NK-92 treated with Interleukin-12 subunit alpha and Interleukin-12 subunit beta, amount 100 ng/mL, for 24 hours (cell line): ENCODE measurements at regions not wholly inside any gene's neighbourhood (a gene's known extent, or its start where the extent isn't known, plus 50 kb on each side); places are given as distances from the start of the nearest gene placed in this dataset.

Experiments used
- DNase-seq: peaks from one replicate; lab custom pipeline; 2025; lab: John Stamatoyannopoulos, UW

DNA sequence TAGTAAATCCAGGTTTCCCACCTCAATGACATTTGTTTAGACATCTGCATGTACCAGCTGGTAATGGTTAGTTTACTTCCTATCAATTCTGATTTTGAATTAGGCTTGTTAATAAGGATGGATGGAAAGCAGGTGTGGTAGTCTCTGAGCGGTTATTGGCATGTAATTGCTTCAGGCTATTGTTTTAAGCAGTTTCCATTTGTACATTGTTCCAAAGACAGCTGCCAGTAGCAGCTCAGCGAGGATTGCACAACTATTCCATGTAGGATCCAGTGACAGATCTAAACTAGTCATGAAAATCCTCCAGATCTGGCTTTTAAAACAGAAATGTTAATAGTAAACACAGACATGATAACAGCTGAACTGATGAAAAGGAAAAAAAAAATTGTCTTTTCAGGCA is 436.0 kb upstream of the ADARB2 start:
- DNase-seq, result no peak

DNA sequence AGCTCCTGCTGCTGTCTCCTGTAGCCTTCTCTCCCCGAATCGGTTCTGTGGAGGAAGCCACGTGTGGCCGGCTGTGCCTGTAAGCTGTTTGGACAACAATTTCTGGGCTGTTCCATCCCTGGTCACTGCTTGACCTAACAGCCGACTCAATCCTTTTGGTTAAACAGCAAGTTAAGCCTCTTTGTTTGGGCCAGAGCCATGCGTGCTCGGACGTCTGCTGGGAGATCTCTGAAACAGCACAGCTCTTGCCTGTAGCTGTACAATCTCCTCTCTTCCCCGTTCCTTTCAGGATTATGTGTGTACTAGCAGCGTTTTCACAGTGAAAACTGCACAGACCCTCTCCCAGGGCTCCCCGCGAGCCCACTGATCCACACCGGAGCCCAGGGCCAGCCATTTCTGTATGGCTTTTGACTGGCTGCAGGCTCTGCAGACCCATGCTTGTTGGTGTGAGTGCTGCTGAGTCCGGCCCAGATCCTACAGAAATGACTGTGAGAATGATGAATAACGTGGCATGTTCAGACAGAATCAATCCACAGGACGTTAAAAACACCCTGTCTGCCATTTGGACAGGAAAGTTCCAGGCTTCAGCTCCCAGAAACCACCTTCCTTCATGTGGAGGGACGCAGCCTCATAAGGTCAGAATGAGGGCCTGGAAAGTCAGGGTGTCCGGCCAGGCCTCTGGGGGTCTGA is 428.6 kb upstream of the ADARB2 start:
- DNase-seq, result no peak

DNA sequence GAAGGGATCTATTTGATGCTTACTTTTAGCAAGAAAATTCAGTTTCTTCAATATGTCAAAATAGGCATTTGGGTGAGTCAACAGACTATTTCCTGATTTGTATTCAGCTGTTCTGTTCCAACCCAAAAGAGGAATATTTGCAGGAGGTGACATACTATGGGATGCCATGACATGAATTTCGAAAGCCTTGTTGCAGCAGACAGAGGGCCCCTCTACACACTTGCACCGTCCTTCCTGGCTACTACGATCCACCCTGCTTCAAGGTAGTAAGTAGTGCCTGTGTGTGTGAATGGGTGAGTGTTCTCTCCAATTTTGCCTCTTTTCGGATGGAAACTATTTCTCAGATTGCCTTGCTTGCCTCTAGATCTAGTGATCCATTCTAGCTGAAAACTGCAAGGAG is 413.0 kb upstream of the ADARB2 start:
- no peak for DNase-seq

DNA sequence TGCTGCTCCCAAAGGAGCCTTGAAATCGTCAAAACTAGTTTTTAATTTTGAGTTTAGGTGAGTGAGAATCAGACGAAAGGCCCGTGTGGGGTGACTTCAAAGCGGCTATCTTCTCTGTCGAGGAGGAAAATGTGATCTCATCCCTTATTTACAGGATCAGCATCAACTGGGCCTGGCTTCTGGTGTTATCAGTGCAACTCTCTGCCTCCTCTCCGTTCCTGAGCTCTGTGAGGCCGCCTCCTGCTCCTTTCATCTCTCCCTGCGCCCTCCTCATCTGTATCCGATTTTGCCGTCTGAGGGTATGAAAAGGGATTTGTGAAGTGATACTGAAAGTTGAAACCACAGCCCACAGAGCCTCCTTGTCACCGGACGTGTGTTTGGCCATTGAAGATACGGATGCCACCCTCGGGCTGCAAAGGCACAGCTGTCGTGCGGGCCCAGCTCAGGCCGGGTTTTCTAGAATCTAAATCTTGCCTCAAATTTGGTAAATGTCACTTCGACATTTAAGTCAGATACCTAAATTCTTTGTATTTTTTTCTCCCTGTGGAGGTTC is 408.7 kb upstream of the ADARB2 start:
- DNase-seq, result no peak

DNA sequence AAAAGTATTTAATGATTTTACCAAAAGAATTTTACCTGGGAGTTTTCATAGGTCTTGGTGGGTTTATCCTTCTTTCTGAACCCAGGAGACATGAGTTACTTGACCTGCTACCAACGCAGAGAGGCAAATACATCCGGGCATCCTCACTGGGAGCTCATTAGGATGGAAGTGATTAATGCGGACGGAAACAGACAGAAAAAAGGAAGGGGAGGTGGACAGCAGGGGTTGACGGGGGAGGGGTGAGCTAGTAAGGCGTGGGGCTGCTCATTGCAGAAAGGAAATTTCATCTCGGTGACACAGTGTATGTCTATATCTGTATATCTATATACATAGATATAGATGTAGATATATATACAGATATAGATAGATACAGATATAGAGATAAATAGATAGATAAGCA is 408.2 kb upstream of the ADARB2 start:
- no peak for DNase-seq

DNA sequence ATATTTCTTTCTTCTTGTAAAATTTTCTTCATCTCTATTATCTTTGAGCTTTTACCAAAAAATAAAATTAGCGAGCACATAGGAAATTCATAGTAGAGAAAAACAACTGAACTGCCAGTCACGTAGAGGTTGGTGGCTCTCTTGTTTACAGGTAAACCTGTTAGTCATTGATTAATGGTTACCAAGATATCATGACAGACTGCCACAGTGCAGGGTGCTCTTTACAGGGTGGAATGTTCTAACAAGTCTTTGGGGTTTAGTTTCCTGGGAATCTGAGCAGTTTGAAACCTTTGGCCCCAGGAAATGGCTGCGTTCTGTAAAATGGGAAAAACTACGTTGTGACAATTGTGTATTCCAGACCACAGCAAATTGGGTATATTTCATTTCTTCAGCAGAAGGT is 407.3 kb upstream of the ADARB2 start:
- DNase-seq, result no peak

DNA sequence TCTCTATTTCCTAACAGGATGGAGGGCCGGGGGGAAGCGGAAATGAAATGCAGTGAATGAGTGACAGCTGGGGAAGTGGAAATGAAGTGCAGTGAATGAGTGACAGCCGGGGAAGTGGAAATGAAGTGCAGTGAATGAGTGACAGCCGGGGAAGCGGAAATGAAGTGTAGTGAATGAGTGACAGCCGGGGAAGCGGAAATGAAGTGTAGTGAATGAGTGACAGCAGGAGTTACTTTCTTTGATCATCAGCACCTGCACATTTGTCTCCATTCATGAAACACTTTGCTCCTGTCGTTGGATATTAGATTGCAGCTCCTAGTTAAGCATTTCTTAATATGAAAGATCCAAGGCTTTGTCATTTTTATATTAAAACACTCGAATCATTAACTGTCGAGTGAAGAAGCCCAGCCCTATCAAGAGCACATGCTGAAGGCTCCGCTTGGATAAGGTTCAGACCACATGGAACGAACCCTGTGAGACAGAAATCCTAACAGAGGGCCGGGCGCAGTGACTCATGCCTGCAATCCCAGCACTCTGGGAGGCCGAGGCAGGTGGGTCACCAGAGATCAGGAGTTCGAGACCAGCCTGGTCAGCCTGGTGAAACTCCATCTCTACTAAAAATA is 406.0 kb upstream of the ADARB2 start:
- no peak for DNase-seq

DNA sequence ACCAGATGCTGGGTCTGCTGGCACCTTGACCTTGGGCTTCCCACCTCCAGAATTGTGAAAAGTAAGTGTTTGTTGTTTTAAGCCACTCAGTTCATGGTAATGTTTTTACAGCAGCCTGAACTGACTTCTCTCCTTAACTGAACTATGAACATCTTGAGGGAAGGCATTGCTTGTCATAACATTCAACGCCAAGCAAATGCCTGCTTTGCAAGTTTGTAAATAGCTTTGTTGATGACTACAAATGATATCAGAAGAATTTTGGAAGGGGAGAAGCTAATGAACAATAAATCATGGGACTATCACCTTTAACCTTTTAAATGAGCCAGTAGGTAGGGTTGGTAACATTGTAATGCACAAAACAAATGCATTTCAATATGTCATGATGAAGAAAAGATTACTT is 402.4 kb upstream of the ADARB2 start:
- no peak for DNase-seq

DNA sequence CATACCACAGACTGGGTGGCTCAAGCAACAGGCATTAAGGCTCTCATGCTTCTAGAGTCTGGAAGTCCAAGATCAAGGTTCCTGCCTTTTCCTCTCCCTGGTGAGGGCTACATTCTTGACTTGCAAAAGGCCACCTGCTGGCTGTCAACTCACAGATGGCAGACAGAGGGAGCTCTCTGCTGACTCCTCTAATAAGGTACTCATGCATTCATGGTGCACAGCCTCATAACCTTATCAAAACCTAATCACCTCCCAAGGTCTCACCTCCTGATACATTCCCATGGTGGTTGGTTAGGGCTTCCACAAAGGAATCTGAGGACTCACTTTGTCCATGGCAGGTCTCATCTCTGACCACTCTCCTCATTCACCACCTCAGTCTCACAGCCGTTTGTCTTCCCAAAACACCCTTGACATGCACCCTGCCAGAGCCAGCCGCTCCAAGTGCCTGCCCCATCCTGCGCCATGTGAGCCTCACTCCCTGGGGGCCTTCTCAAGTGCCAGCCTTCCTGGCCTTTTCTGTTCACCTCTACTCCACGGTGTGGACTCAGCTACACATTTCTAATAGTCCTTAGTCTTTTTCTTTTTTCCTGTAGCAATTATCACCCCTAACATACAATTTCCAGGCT is 400.3 kb upstream of the ADARB2 start:
- no peak for DNase-seq

DNA sequence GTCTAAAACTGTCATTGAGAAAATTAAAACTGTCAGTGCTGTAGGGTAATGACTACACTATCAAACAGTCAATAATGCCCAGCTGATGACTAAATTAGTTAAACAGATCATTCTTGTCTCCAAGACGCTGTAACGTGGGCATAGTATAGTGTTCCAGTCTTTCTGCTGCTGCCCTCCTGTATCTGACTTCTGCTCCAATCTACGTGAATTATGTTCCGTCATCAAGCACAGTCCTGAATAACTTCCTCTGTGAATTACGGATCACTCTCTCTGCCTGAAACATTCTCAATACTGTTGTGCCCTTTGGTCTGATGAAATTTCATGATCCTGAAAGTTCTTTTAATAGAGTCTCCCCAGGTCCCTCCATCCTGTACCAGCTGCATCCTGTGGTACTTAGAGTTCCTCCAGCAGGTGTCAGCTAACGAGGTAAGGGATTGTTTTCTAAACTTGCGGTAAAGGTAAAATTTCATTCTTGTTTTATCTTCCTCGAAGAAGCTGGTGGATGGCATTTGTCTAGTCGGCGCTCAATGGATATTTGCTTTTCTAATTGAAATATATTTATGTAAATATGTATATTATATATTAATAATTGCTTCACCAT is 393.5 kb upstream of the ADARB2 start:
- no peak for DNase-seq

DNA sequence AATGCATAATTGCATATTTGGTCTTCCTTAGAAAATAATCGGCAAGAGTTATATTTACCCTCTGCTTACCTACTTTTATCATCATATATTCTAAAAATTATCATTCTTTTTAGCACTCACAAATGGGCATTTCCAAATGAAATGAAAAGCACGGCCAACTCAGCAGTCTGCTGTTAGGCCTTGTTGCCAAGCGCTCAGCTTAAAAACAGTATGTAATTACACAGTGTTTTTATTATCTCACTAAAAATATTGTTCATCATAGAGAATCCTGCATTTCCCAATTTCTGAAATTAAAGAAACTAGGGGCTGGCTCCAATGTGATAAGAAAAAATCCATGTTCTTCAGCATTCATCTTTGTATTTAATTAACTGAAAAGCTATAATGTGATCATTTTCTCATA is 391.7 kb upstream of the ADARB2 start:
- DNase-seq, result no peak

DNA sequence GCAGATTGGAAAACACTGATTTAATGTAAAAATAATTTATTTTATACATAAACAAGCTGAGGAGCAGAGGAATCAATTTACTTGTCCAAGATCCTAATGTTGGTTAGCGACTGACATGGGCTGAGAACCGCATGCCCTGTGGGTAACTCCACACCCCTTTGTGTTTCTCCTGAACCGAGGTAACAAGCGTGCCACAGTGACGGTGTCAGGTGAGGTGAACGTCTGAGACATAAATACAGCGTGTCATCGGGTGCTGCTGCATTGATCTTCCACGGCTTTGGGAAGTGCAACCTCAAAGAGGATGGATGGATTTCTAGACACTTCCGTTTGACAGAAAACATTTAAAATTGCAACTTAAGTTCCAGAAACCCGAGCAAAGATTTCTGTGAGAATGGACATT is 386.8 kb upstream of the ADARB2 start:
- no peak for DNase-seq

DNA sequence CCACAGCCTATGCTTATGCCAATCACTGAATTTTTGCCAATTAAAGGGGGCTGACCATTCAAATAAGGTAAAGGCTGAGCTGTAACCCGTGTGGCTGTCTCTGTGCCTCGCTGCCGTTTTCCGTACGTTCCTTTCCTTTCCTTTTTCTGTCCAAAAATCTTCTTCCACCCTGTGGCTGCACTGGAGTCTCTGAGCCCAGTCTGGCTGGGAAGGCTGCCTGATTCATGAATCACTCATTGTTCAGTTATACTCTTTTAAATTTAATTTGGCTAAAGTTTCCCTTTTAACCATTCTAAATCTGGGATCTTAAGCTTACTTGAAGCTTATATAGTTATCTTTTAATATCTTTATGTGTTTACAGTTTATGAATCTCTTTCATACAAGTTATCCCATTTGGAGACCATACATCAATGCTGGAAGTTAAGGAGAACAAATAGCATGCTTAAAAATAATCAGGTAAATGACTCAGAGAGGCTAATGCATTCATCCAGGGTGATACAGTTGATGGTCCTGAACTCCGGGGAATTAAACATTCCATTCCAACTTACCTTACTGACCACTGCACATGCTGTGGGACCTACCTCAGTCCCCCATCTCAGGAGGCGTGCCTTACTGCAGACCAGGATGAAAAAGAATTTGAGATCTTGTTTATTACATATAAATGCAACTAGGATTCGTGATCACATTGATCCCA is 385.3 kb upstream of the ADARB2 start:
- no peak for DNase-seq

DNA sequence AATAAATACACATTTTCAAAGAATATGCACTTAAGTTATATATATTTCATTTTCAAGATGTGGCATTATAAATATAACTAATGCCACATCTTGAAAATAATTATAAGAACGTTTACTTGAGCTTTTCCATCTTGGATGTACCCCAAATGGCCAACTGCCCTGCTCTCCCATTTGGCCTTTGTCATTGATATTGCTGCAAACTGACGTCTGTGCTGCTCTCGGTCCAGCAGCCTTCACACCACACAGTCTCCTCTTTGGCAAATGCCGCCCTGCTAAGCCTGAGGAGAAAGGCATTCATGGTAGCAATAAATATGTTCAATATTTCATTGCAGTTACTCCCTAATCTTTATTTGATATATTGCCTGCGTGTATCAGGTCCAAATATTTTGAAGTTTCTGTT is 384.6 kb upstream of the ADARB2 start:
- DNase-seq, result no peak

DNA sequence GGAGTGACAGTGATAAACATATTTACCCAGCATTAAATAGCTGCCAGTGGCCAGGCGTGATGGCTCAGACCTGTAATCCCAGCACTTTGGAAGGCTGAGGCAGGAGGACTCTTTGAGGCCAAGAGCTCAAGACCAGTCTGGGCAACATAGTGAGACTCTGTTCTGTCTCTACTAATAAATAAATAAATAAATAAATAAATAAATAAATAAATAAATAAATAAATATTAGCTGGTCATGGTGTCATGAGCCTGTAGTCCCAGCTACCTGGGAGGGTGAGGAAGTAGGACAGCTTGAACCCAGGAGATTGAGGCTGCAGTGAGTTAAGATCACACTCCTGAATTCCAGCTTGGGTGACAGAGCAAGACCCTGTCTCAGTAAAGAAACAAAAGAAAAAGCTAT is 384.0 kb upstream of the ADARB2 start:
- no peak for DNase-seq

DNA sequence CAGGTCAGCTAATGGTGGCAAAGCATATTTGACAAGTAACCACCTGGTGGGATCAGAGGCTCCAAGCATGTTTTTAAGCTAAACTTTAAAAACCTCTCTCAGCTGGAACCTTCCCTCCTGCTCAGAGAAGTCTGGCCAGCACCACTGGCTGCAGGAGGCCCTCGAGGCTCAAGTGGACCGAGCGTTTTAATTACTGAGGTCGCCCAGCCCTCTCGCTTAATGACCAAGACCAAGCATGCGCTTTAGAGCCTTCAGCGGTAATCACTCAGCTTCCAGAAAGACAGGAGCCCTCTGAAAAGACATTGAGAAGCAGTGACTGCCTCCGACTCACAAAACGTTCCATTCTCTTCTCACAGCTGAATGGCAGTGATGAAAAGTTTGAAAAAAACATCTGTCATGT is 383.4 kb upstream of the ADARB2 start:
- DNase-seq, result no peak

DNA sequence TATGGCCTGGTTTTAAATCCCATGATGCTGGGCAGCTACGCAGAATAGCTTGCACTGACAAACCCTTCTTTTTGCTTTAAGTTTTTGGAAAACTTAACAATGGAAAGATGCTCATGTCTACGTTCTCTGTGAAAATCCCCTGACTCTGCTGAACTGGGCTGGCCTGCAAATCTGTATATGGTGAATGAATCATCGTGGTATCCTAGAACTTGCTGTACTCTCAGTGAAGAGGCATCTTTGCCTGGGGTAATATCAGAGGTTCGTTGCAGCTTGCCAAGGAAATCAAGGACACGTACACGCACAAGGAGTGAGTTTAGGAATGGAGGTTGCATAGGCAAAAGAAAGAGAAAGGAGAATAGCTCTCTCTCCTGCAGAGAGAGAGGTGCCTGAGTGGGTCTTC is 382.0 kb upstream of the ADARB2 start:
- no peak for DNase-seq

DNA sequence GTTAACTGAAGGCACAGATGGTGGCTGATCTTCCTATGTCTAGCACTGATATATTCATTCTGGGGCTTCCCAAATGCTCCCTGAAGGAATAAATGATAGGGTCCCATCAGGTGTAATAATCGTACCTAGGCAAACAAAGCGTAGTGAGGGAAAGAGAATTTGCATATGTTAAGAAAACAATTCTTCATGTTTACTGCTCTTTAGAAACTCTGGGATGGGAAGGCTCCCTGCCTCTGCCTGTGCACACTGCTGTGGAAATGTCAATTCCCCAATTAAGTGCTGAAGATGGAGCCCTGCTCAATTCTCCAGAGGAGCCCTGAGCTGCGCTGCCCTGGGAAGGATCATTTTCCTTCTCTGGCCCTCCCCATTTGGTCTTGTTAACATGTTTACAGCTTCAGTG is 380.9 kb upstream of the ADARB2 start:
- no peak for DNase-seq

DNA sequence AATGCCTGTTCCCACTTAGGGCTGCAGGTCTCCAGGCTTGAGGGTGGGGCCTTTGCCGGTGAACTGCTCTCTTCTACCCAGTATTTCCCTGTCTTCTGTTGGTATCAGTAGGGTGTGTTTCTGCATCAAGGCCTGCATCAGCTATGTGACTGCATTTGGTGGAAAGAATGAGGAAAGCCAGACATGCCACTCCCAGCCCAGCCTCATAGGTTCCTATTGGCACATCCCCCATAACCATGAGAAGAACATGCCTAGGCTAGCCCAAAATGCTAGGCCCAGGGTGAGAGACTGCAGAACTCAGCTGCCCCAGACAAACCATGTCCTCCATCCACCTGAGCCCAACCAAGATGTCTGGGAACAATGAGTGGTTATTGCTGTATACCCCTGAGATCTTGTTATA is 380.3 kb upstream of the ADARB2 start:
- no peak for DNase-seq

DNA sequence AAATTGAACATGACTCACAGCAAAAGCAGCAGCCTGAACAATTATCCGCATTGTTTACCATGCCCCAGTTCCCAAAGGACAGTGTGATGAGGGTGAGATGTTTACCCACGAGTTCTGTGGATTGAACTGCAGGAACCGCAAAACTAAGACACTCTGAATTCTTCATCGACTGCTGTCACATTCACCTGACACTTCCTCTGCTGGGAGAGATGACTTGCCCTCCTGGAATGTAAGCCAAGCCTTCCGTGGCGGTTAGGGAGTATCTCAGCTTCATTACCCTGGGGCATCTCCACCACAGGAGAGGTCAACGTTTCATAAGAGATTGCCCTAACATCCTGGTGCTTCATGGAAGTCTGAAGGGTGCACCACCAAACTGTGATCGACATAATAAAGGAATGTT is 374.6 kb upstream of the ADARB2 start:
- no peak for DNase-seq

DNA sequence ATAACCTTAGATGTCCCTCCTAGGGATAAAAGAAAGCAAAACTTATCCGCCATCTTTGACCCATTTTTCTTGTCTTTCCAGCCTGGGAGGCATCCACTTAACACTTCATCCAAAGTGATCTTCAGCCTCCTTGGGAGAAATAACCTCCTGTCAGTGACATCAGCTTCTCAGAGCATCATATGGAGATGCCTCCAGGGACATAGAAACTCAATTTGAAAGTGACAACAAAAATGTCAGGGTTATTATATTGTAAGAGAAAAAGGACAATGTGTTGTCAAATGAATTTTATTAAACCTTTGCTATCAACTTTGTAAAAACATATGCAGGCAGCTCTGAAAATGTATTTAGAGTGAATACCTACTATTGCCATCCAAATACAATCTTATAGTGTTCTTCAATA is 371.2 kb upstream of the ADARB2 start:
- no peak for DNase-seq

DNA sequence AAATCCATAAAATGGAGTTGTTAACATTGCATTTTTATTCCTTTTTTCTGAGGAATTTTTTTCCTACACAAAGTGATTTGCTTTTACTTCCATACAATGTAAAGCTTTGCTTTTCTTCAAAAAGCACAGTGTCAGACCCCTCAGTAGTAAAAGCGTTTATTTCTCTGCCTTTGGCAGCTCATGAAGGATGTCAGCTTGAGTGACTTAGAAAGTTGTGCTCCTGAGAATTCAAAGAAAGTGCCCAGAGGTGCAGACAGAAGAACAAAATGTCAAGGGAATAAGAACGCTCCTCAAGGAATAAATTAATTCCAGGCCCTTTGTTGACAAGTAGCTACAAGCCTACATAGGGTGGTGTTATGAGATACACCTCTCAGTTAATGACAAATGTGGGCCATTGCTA is 369.3 kb upstream of the ADARB2 start:
- no peak for DNase-seq

DNA sequence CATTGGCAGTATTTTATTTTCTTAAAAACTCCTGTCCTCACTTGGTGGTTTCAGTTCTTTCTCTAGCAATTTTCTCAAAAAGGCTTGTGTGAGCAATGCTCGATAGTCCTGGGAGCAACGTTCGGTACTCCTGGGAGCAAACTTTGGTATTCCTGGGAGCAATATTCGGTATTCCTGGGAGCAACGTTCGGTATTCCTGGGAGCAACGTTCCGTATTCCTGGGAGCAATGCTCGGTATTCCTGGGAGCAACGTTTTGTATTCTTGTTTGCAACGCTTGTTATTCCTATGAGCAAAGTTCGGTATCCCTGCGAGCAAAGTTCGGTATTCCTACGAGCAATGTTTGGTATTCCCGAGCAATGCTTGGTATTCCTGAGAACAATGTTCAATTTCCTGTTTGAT is 362.0 kb upstream of the ADARB2 start:
- no peak for DNase-seq
